CD8-positive, alpha-beta memory T cell (primary cell): ENCODE measurements at regions not wholly inside any gene's neighbourhood (a gene's known extent, or its start where the extent isn't known, plus 50 kb on each side); places are given as distances from the start of the nearest gene placed in this dataset.

Experiments used
- CTCF ChIA-PET: fragments of 350-600 bp; sonication (Branson Sonifier 250); formaldehyde crosslinking; loops from one replicate; lab custom pipeline; 2021; ENCODE audit warnings: antibody characterized with exemption; lab: Charles Lee
- POLR2A ChIA-PET: fragments of 350-600 bp; sonication (Branson Sonifier 250); formaldehyde crosslinking; loops from one replicate; lab custom pipeline; 2021; ENCODE audit warnings: antibody characterized with exemption; lab: Charles Lee
- DNase-seq, 5 donors: peaks; one replicate each; pipeline versions ENCODE4 v3.0.0 to v3.0.0-alpha.2; 2020 to 2022; ENCODE audit warnings: mixed read lengths in 1 of 5
- H3K27ac ChIP-seq: one replicate; pipeline ENCODE4 v1.7.0; 2013; ENCODE audit warnings: low read depth, mild to moderate bottlenecking, low read length, moderate library complexity
- H3K27me3 ChIP-seq: 2 replicates; pipeline ENCODE4 v1.7.0; 2013; ENCODE audit warnings: low read length, mild to moderate bottlenecking; ENCODE audit not compliant: insufficient read depth, poor library complexity, severe bottlenecking
- H3K36me3 ChIP-seq: 2 replicates; pipeline ENCODE4 v1.7.0; 2013; ENCODE audit warnings: mild to moderate bottlenecking, low read length, moderate library complexity; ENCODE audit not compliant: insufficient read depth
- H3K4me1 ChIP-seq: 2 replicates; pipeline ENCODE4 v1.7.0; 2013; ENCODE audit warnings: mild to moderate bottlenecking, low read length, moderate library complexity; ENCODE audit not compliant: insufficient read depth
- H3K4me3 ChIP-seq: 2 replicates; pipeline ENCODE4 v1.7.0; 2013; ENCODE audit warnings: mild to moderate bottlenecking, low read length
- H3K9me3 ChIP-seq: 2 replicates; pipeline ENCODE4 v1.7.0; 2013; ENCODE audit warnings: mild to moderate bottlenecking, low read length
- H3K27ac Mint-ChIP-seq, 8 donors: one replicate each; pipeline ENCODE4 v1.8.0; 2020 to 2021; ENCODE audit warnings: mixed read lengths in 8 of 8, mild to moderate bottlenecking in 6 of 8, inconsistent platforms in 3 of 8, moderate library complexity in 3 of 8
- H3K27me3 Mint-ChIP-seq, 2 donors: one replicate each; pipeline ENCODE4 v1.8.0; 2020 to 2021; ENCODE audit warnings: mixed read lengths in 2 of 2, mild to moderate bottlenecking in 1 of 2, moderate library complexity in 1 of 2
- H3K36me3 Mint-ChIP-seq, 3 donors: one replicate each; pipeline ENCODE4 v1.8.0; 2020 to 2021; ENCODE audit warnings: mixed read lengths in 3 of 3, inconsistent platforms in 1 of 3, mild to moderate bottlenecking in 1 of 3
- H3K4me1 Mint-ChIP-seq, 3 donors: one replicate each; pipeline ENCODE4 v1.8.0; 2020 to 2021; ENCODE audit warnings: mixed read lengths in 3 of 3, inconsistent platforms in 1 of 3, mild to moderate bottlenecking in 1 of 3
- H3K4me3 Mint-ChIP-seq, 7 donors: one replicate each; pipeline ENCODE4 v1.8.0; 2020 to 2021; ENCODE audit warnings: mixed read lengths in 7 of 7, mild to moderate bottlenecking in 6 of 7, moderate library complexity in 4 of 7, inconsistent platforms in 2 of 7
- H3K9me3 Mint-ChIP-seq, 5 donors: one replicate each; pipeline ENCODE4 v1.8.0; 2020 to 2022; ENCODE audit warnings: mixed read lengths in 5 of 5, mild to moderate bottlenecking in 3 of 5, moderate library complexity in 2 of 5, inconsistent platforms in 1 of 5

GRCh38 chr11:114779189-114779588 is 100.9 kb downstream of the NXPE2 start:
- Histone ChIP-seq H3K4me3 (no peak overlapping the region), H3K36me3 (no peaks in the 10 kb centered on the region), H3K27me3 (no peaks in the 10 kb centered on the region), H3K27ac (no peak overlapping the region), H3K9me3 (no peaks in the 10 kb centered on the region), H3K4me1 (no peaks in the 10 kb centered on the region)
- Mint-ChIP-seq H3K27me3 (peaks cover 0 to 4% of the 10 kb centered on the region in 2 donors), H3K9me3 (peaks cover 0 to 2% (median 0%) of the 10 kb centered on the region in 5 donors), H3K27ac (no peak overlapping the region), H3K36me3 (no peaks in the 10 kb centered on the region), H3K4me3 (no peak overlapping the region), H3K4me1 (no peaks in the 10 kb centered on the region)
- no peak for DNase-seq
- POLR2A ChIA-PET = no interaction called here
- CTCF ChIA-PET = no interaction called here

- DNase-seq = no peak
- H3K4me3 Mint-ChIP-seq = no peak overlapping the region
- no peaks in the 10 kb centered on the region for H3K4me1 ChIP-seq
- ChIA-PET POLR2A (no interaction called here), CTCF (no interaction called here)
- H3K27me3 Mint-ChIP-seq = peaks cover 0 to 4% of the 10 kb centered on the region in 2 donors
- H3K27ac Mint-ChIP-seq = no peak overlapping the region
- H3K36me3 ChIP-seq = no peaks in the 10 kb centered on the region
- no peaks in the 10 kb centered on the region for H3K36me3 Mint-ChIP-seq
- H3K27me3 ChIP-seq = no peaks in the 10 kb centered on the region
- H3K9me3 ChIP-seq = no peaks in the 10 kb centered on the region
- H3K9me3 Mint-ChIP-seq = peaks cover 0 to 2% (median 0%) of the 10 kb centered on the region in 5 donors
- H3K4me1 Mint-ChIP-seq = no peaks in the 10 kb centered on the region
- no peak overlapping the region for H3K27ac ChIP-seq
- no peak overlapping the region for H3K4me3 ChIP-seq
These were observed 104.5 kb downstream of the NXPE2 start for GRCh38 chr11:114782650-114783310.

GRCh38 chr11:114783805-114784204 is 105.5 kb downstream of the NXPE2 start:
- Histone ChIP-seq H3K36me3 (no peaks in the 10 kb centered on the region), H3K27ac (no peak overlapping the region), H3K4me3 (no peak overlapping the region), H3K9me3 (no peaks in the 10 kb centered on the region), H3K4me1 (no peaks in the 10 kb centered on the region), H3K27me3 (no peaks in the 10 kb centered on the region)
- Mint-ChIP-seq H3K27ac (no peak overlapping the region), H3K4me3 (no peak overlapping the region), H3K4me1 (no peaks in the 10 kb centered on the region), H3K27me3 (peaks cover 0 to 5% of the 10 kb centered on the region in 2 donors), H3K9me3 (peaks cover 0 to 2% (median 0%) of the 10 kb centered on the region in 5 donors), H3K36me3 (no peaks in the 10 kb centered on the region)
- ChIA-PET CTCF (no interaction called here), POLR2A (no interaction called here)
- DNase-seq = no peak

- H3K27me3 ChIP-seq = no peaks in the 10 kb centered on the region
- Mint-ChIP-seq H3K9me3 (peaks cover 0 to 2% (median 0%) of the 10 kb centered on the region in 5 donors), H3K27ac (no peak overlapping the region), H3K27me3 (peaks cover 0 to 5% of the 10 kb centered on the region in 2 donors), H3K4me3 (no peak overlapping the region), H3K36me3 (no peaks in the 10 kb centered on the region), H3K4me1 (no peaks in the 10 kb centered on the region)
- POLR2A ChIA-PET = no interaction called here
- H3K4me3 ChIP-seq = no peak overlapping the region
- CTCF ChIA-PET = no interaction called here
- no peaks in the 10 kb centered on the region for H3K9me3 ChIP-seq
- no peak for DNase-seq
- no peaks in the 10 kb centered on the region for H3K4me1 ChIP-seq
- no peaks in the 10 kb centered on the region for H3K36me3 ChIP-seq
- no peak overlapping the region for H3K27ac ChIP-seq
These were observed 105.9 kb downstream of the NXPE2 start for GRCh38 chr11:114784216-114784615.

- no peak for DNase-seq
- Histone ChIP-seq H3K36me3 (no peaks in the 10 kb centered on the region), H3K4me1 (no peaks in the 10 kb centered on the region), H3K4me3 (no peak overlapping the region), H3K9me3 (no peaks in the 10 kb centered on the region), H3K27me3 (no peaks in the 10 kb centered on the region), H3K27ac (no peak overlapping the region)
- H3K27ac Mint-ChIP-seq = no peak overlapping the region
- ChIA-PET POLR2A (no interaction called here), CTCF (no interaction called here)
- H3K27me3 Mint-ChIP-seq = peaks cover 0 to 5% of the 10 kb centered on the region in 2 donors
- no peaks in the 10 kb centered on the region for H3K4me1 Mint-ChIP-seq
- H3K4me3 Mint-ChIP-seq = no peak overlapping the region
- H3K9me3 Mint-ChIP-seq = peaks cover 0 to 2% (median 0%) of the 10 kb centered on the region in 5 donors
- H3K36me3 Mint-ChIP-seq = no peaks in the 10 kb centered on the region
These were observed 106.6 kb downstream of the NXPE2 start for GRCh38 chr11:114784891-114785290.

GRCh38 chr11:114785820-114786219 is 107.5 kb downstream of the NXPE2 start:
- Mint-ChIP-seq H3K27ac (no peak overlapping the region), H3K27me3 (peaks cover 0 to 5% of the 10 kb centered on the region in 2 donors), H3K4me3 (no peak overlapping the region), H3K36me3 (no peaks in the 10 kb centered on the region), H3K9me3 (no peaks in the 10 kb centered on the region), H3K4me1 (no peaks in the 10 kb centered on the region)
- H3K27ac ChIP-seq = no peak overlapping the region
- ChIA-PET CTCF (no interaction called here), POLR2A (no interaction called here)
- no peaks in the 10 kb centered on the region for H3K27me3 ChIP-seq
- no peak for DNase-seq
- no peaks in the 10 kb centered on the region for H3K4me1 ChIP-seq
- H3K36me3 ChIP-seq = no peaks in the 10 kb centered on the region
- no peak overlapping the region for H3K4me3 ChIP-seq
- H3K9me3 ChIP-seq = no peaks in the 10 kb centered on the region

- ChIA-PET POLR2A (no interaction called here), CTCF (no interaction called here)
- Mint-ChIP-seq H3K27ac (no peak overlapping the region), H3K27me3 (peaks cover 4 to 5% of the 10 kb centered on the region in 2 donors), H3K9me3 (peaks cover 0 to 3% (median 0%) of the 10 kb centered on the region in 5 donors), H3K4me3 (no peak overlapping the region), H3K4me1 (no peaks in the 10 kb centered on the region), H3K36me3 (no peaks in the 10 kb centered on the region)
- Histone ChIP-seq H3K36me3 (no peaks in the 10 kb centered on the region), H3K4me1 (no peaks in the 10 kb centered on the region), H3K4me3 (no peak overlapping the region), H3K27me3 (no peaks in the 10 kb centered on the region), H3K9me3 (no peaks in the 10 kb centered on the region), H3K27ac (no peak overlapping the region)
- DNase-seq = no peak
These were observed 108.8 kb downstream of the NXPE2 start for GRCh38 chr11:114787126-114787525.

GRCh38 chr11:114790910-114791309 is 112.6 kb downstream of the NXPE2 start:
- Mint-ChIP-seq H3K4me1 (no peaks in the 10 kb centered on the region), H3K36me3 (no peaks in the 10 kb centered on the region), H3K27me3 (peaks cover 4 to 8% of the 10 kb centered on the region in 2 donors), H3K4me3 (no peak overlapping the region), H3K9me3 (peaks cover 0 to 3% (median 0%) of the 10 kb centered on the region in 5 donors), H3K27ac (no peak overlapping the region)
- DNase-seq = no peak
- ChIA-PET POLR2A (no interaction called here), CTCF (no interaction called here)
- no peaks in the 10 kb centered on the region for H3K9me3 ChIP-seq
- H3K36me3 ChIP-seq = no peaks in the 10 kb centered on the region
- no peaks in the 10 kb centered on the region for H3K27me3 ChIP-seq
- H3K4me3 ChIP-seq = no peak overlapping the region
- no peaks in the 10 kb centered on the region for H3K4me1 ChIP-seq
- no peak overlapping the region for H3K27ac ChIP-seq
